ENCODE measurements at regions not wholly inside any gene's neighbourhood (a gene's known extent, or its start where the extent isn't known, plus 50 kb on each side); places are given as distances from the start of the nearest gene placed in this dataset.
A peak's percentile ranks its signal among the peaks of the same experiment; 100 is the strongest.

DNA sequence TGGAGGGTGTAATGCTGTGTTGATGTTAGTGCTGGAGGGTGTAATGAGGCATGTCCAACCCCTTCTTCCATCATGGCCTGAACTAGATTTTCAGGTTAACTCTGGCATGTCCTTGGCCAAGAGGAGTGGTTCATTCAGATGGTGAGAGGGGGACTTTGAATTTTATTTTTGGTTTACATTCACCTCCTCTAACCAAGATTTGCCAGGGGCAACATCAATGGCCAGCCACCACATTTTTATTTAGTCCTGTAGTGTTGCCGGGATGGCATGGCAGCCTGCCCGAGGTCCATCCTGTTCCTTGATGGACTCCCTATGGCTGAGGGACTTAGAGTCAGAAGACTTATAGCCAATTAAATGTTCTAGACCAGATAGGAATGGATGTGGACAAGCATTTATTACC is 484.6 kb upstream of the HS6ST1 start:
- DNase-seq, result no peak
- Mint-ChIP-seq H3K27ac (no peak overlapping the region), H3K4me1 (no peaks in the 10 kb centered on the region), H3K4me3 (no peak overlapping the region), H3K27me3 (peaks cover 5 to 7% (median 6%) of the 10 kb centered on the region in 3 donors), H3K9me3 (peaks cover 0 to 2% (median 0%) of the 10 kb centered on the region in 7 donors), H3K36me3 (no peaks in the 10 kb centered on the region)
- no peak for ATAC-seq (ENCODE audit: low read depth in 2 of 2)

DNA sequence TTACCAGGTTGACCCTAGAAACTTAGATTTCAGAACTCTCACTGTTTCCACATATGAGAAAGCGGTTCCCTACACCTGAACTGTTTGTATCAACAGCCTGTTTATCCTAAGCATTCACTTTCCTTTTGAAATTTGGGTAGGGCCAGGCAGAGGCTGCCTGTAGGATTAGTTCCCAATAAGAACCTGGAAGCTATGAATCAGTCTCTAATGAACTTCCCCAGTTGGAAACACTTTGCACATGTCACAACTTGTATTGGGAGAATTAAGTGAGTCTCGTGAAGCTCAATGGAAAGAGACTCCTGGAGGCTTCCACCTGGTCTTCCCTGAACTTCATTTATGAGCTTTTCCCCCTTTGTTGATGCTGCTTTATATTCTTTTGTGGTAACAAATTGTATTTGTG is 486.6 kb upstream of the HS6ST1 start:
- Mint-ChIP-seq H3K27ac (no peak overlapping the region), H3K4me1 (no peaks in the 10 kb centered on the region), H3K9me3 (peaks cover 0 to 8% (median 4%) of the 10 kb centered on the region in 7 donors), H3K4me3 (no peak overlapping the region), H3K36me3 (peaks cover 0 to under 1% of the 10 kb centered on the region in 2 donors), H3K27me3 (peaks cover 5 to 8% (median 7%) of the 10 kb centered on the region in 3 donors)
- ATAC-seq (ENCODE audit: low read depth in 2 of 2), result no peak
- no peak for DNase-seq

DNA sequence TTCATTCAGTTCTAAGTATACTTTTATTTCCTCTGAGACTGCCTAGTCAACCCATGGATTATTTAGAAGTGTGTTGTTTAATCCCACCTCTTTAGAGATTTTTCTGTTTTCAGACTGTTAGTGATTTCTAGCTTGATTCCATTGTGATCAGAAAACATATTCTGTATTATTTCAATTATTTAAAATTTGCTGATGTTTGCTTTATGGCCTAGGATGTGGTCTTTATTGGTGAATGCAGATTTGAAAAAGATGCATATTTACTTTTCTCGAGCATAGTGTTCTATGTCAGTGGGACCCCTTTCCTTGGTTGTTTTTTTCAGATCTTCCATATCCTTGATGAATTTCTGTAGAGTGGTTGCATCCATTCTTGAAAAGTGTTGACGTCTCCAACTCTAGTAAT is 487.2 kb upstream of the HS6ST1 start:
- ATAC-seq (ENCODE audit: low read depth in 2 of 2), result no peak

DNA sequence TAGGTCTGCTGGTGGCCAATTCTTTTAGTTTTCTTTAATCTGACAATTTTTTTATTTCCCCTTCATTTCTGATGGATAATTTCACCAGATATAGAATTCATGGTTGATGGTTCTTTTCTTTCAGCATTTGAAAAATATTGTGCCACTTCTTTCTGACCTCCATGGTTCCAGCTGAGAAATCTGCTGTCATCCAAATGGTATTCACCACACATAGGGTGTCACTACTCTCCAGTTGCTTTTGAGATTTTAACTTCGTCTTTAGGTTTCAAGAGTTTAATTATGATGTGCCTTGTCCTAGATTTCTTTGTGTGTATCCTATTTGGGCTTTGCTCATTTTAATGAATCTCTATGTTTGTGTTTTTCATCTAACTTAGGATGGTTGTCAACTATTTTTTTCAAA is 488.6 kb upstream of the HS6ST1 start:
- Mint-ChIP-seq H3K36me3 (peaks cover 0 to 7% of the 10 kb centered on the region in 2 donors), H3K4me3 (no peak overlapping the region), H3K4me1 (no peaks in the 10 kb centered on the region), H3K27me3 (peaks cover 4 to 20% (median 5%) of the 10 kb centered on the region in 3 donors), H3K27ac (no peak overlapping the region), H3K9me3 (peaks cover 4 to 13% (median 9%) of the 10 kb centered on the region in 7 donors)
- ATAC-seq (ENCODE audit: low read depth in 2 of 2), result no peak
- no peak for DNase-seq

More for the DNA sequence above, 487.2 kb upstream of the HS6ST1 start:
- Mint-ChIP-seq H3K4me1 (no peaks in the 10 kb centered on the region), H3K27ac (no peak overlapping the region), H3K27me3 (peaks cover 5 to 15% (median 5%) of the 10 kb centered on the region in 3 donors), H3K4me3 (no peak overlapping the region), H3K9me3 (peaks cover 4 to 13% (median 8%) of the 10 kb centered on the region in 7 donors), H3K36me3 (peaks cover 0 to 7% of the 10 kb centered on the region in 2 donors)
- no peak for DNase-seq

DNA sequence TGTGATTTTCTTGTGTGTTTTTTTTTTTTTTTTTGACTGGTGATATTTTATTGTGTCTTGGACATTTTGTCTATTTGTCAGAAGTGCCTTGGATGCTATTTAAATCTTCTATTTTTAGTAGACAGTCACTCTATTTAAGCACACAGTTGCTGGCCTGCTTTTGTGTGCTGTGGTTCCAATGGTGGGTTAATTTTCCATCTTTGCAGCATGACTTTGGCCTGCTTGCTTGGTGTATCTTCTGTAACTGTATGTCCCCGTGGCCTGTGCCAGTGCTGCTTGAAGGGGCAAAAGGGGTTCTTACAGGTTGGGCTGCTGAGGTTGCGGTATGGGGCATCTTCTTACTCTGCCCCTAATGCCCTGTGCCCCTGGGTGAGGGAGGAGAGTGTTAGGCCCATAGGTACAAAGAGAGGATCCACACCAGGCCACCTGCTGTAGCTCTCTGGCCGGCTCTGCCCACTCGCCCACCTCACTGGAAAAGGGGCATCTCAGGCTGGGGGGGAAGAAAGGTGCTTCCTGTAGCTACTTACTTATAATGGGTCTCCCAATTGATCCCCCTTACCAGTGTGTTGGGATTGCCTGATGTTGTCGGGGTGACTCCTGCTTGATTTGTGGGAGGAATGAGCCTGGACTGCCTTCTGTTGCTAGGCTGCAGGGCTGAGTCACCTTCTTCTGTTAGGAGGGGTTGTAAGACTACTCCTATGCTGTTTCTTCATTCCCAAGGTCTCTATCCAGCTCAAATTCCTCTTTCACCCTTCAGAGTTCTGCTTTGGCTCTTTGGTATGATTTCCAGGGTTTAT is 490.0 kb upstream of the HS6ST1 start:
- no peak for DNase-seq
- ATAC-seq (ENCODE audit: low read depth in 2 of 2), result no peak
- Mint-ChIP-seq H3K27ac (no peak overlapping the region), H3K9me3 (peaks cover 4 to 14% (median 10%) of the 10 kb centered on the region in 7 donors), H3K27me3 (peaks cover 5 to 32% (median 16%) of the 10 kb centered on the region in 3 donors), H3K36me3 (peaks cover 0 to 12% of the 10 kb centered on the region in 2 donors), H3K4me1 (no peaks in the 10 kb centered on the region), H3K4me3 (no peak overlapping the region)

DNA sequence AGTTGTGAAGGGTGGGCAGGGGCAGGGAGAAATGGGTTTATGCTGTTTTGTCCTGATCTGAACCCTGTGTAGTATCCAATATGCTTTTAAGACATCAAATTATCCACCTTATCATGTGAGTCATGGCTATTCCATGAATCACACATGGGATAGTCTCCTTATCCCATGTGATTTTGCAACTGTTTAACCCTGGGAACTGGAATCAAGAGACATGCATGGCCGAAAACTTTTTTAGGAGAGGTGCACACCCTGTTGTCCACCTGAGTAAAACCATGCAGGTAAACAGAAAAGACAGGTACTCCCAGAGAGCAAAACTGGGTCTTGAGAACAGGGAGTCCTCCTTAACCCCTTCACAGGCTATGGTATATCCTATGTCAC is 490.6 kb upstream of the HS6ST1 start:
- Mint-ChIP-seq H3K27ac (no peak overlapping the region), H3K36me3 (peaks cover 0 to 13% of the 10 kb centered on the region in 2 donors), H3K9me3 (peaks cover 4 to 16% (median 12%) of the 10 kb centered on the region in 7 donors), H3K4me1 (no peaks in the 10 kb centered on the region), H3K27me3 (peaks cover 5 to 35% (median 18%) of the 10 kb centered on the region in 3 donors), H3K4me3 (no peak overlapping the region)
- ATAC-seq (ENCODE audit: low read depth in 2 of 2), result no peak
- DNase-seq, result no peak

DNA sequence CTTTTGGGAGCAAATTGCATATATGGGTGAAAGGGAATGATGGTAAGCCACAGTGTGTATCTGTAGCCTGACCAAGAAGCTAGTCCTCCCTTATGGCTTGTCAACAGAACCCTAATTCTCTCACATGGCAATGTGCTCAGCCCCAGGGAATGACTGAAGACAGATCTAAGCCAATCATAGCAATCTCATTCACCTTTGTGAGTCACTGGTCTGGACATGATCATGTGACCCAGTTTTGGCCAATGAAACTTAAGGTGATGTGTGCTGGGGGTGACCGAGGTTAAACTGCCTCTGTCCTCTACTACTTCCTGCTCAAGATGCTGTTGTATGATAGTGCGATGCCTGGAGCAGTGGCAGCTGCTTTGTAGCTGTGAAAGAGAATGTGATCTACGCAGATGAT is 491.2 kb upstream of the HS6ST1 start:
- Mint-ChIP-seq H3K4me1 (no peaks in the 10 kb centered on the region), H3K36me3 (peaks cover 0 to 13% of the 10 kb centered on the region in 2 donors), H3K4me3 (no peak overlapping the region), H3K27ac (no peak overlapping the region), H3K9me3 (peaks cover 4 to 16% (median 12%) of the 10 kb centered on the region in 7 donors), H3K27me3 (peaks cover 5 to 35% (median 18%) of the 10 kb centered on the region in 3 donors)
- DNase-seq (no peak), ATAC-seq (ENCODE audit: low read depth in 2 of 2) (no peak)

DNA sequence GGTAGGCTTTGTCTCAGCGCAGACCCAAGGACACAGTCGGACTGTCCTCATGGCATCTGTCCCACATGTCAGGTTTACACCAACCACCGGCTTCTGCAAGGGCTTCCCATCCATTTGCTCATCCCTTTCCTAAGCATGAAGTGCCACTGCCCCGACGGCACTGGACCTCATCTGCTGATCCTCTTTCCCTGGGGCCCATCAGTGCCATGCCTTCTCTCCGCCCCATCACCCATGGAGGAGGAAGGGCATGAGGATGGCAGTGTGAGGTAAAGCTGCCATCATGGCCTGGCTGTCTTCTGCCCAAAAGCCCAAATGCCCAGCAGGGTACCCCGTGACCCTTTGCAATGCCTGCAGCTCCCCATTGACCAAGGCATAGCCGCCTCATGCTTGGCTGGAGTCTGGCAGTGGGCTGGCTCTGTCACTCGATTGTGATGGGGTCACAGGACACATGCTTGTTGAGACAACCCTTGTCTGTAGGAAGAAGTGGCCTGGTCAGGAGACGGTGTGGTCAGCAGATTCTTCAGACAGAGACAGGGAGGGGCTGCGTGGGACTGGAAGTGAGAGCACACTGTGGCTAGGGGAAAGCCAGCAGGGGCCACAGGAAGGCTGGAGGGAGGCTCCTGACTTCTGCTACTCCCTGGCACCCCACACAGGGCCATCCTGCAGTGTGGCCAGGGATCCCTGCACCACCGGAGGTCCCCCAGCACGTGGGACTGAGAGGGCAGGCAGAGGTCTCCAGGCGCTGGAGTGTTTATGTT is 493.7 kb upstream of the HS6ST1 start:
- Mint-ChIP-seq H3K27ac (no peak overlapping the region), H3K36me3 (peaks cover 0 to 13% of the 10 kb centered on the region in 2 donors), H3K9me3 (peaks cover 4 to 16% (median 12%) of the 10 kb centered on the region in 7 donors), H3K4me1 (no peaks in the 10 kb centered on the region), H3K4me3 (no peak overlapping the region), H3K27me3 (peaks cover 9 to 29% (median 18%) of the 10 kb centered on the region in 3 donors)
- no peak for ATAC-seq (ENCODE audit: low read depth in 2 of 2)
- no peak for DNase-seq

DNA sequence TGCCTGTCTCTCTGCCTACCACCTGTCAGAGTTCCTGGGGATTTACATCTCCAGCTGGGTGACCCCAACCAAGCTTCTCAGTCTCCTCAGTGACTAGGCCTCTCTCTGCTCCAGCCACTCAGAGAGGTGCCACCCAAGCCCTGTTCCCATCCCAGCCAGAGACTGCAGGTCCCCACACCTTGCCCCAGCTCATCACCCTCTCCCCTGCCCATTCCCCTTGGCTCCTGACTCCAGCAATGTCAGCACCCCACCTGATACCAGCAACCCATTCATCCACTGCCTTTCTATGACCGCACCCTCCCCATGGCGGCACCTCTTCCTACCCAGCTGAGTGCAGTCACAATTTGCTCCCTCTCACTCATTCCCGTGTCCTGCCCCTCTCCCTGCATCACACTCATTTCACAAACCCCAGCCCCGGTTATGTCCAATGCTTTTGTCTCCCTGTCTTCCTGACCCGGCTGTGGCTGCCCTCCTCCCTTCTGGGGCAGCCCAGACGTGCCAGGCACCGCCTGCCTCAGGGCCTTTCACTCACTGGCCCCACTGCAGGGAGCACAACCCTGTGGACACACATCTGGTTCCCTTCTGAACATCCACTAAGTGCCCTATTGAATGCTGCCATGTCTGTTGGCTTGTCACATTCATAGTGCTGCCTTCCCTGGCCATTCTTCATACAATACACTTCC is 494.8 kb upstream of the HS6ST1 start:
- Mint-ChIP-seq H3K4me1 (no peaks in the 10 kb centered on the region), H3K27me3 (peaks cover 10 to 29% (median 18%) of the 10 kb centered on the region in 3 donors), H3K4me3 (peak overlapping the region in 1 of 8 donors; percentile 56), H3K36me3 (peaks cover 0 to 13% of the 10 kb centered on the region in 2 donors), H3K27ac (no peak overlapping the region), H3K9me3 (peaks cover 4 to 16% (median 11%) of the 10 kb centered on the region in 7 donors)
- ATAC-seq (ENCODE audit: low read depth in 2 of 2), result no peak
- no peak for DNase-seq

DNA sequence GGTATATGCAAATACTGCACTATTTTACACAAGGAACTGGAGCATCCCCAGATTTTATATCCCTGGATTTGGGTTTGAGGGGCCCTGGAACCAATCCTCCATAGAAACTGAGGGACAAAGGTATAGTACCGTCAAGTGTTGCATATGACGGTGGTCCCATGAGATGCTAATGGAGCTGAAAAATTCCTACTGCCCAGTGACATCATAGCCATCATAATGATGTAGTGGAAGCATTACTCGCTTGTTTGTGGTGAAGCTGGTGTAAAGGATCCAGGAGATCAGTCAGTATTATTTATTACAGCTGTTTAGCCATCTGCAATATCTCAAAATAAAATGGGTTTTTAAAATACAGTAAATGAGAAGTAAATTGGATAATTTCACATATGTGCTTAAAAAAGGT is 496.6 kb upstream of the HS6ST1 start:
- H3K36me3 Mint-ChIP-seq, result peaks cover 0 to 13% of the 10 kb centered on the region in 2 donors
- no peak overlapping the region for H3K4me3 Mint-ChIP-seq
- H3K27me3 Mint-ChIP-seq, result peaks cover 16 to 27% (median 18%) of the 10 kb centered on the region in 3 donors
- ATAC-seq (ENCODE audit: low read depth in 2 of 2) (no peak), DNase-seq (no peak)
- H3K27ac Mint-ChIP-seq, result no peak overlapping the region
- no peaks in the 10 kb centered on the region for H3K4me1 Mint-ChIP-seq
- H3K9me3 Mint-ChIP-seq, result peaks cover 0 to 13% (median 5%) of the 10 kb centered on the region in 7 donors

DNA sequence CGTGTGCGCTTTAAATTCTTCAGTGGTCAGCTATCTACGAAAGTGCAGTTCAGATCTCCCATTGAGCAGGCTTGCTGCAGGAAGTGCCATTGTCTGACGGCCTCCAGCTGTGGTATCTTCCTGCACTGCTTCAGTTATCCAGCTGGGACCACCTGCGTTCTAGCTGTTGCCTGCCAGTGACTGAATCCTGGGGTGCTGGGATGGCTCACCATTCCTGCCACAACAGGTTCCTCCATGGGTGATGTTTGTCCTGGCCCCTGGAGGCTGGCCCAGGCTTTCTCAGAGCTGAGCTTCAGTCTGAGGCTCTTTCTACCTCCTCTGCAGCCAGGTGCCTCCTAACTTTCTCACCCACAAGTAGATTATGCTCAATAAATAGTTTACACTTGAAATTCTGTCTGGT is 498.5 kb upstream of the HS6ST1 start:
- Mint-ChIP-seq H3K36me3 (peaks cover 0 to 7% of the 10 kb centered on the region in 2 donors), H3K9me3 (peaks cover 0 to 6% (median 0%) of the 10 kb centered on the region in 7 donors)
- ATAC-seq (ENCODE audit: low read depth in 2 of 2), result no peak

DNA sequence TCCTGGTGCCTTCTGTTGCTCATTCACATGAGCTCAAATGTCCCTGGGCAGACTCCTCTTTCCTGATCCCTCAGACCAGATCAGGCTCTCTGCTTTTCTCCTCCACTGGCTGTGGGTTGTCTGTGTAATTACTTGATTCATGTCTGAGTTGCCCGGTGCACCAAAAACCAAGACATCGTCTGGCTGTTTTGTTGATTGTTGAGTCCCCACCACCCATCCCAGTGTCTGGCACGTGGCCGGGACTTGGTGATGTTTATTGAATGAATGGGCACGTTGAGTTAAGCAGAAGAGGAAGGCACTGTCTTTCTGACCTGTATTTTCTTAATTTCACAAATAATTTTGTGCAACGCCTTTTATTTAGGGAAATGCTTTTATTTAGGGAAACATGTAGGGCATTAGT is 499.1 kb upstream of the HS6ST1 start:
- Mint-ChIP-seq H3K4me1 (no peaks in the 10 kb centered on the region), H3K27ac (no peak overlapping the region), H3K36me3 (peaks cover 0 to 7% of the 10 kb centered on the region in 2 donors), H3K27me3 (peaks cover 16 to 26% (median 24%) of the 10 kb centered on the region in 3 donors), H3K9me3 (peaks cover 0 to 5% (median 0%) of the 10 kb centered on the region in 7 donors), H3K4me3 (no peak overlapping the region)
- DNase-seq (no peak), ATAC-seq (ENCODE audit: low read depth in 2 of 2) (no peak)

More for the DNA sequence above, 498.5 kb upstream of the HS6ST1 start:
- Mint-ChIP-seq H3K27me3 (peaks cover 16 to 24% (median 20%) of the 10 kb centered on the region in 3 donors), H3K27ac (no peak overlapping the region), H3K4me1 (no peaks in the 10 kb centered on the region), H3K4me3 (no peak overlapping the region)
- DNase-seq, result no peak

DNA sequence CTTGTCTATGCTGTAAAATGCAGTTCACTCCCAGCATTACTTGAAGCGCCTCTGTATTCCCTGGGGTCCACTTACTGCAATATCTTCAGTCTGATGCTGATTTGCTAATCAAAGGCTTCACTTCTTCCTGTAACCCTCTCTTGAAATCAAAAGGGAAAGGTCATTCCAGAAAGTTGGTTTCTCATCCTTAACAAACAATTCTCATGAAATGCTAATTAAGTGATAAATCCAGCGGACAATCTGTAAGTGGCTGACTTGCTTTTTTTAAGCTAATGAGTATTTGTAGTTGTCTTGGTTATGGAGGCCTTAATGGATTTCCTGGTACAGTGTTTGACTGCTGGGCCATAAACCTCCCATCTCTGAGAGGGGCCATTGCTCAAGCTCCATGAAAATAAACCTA is 499.6 kb upstream of the HS6ST1 start:
- no peak for DNase-seq
- peaks cover 0 to 7% (median 0%) of the 10 kb centered on the region in 7 donors for H3K9me3 Mint-ChIP-seq
- no peak for ATAC-seq (ENCODE audit: low read depth in 2 of 2)
- H3K36me3 Mint-ChIP-seq, result peaks cover 0 to 5% of the 10 kb centered on the region in 2 donors
- no peaks in the 10 kb centered on the region for H3K4me1 Mint-ChIP-seq
- no peak overlapping the region for H3K4me3 Mint-ChIP-seq
- no peak overlapping the region for H3K27ac Mint-ChIP-seq
- H3K27me3 Mint-ChIP-seq, result peaks cover 17 to 26% (median 26%) of the 10 kb centered on the region in 3 donors
